K562 (cell line): ENCODE measurements at regions not wholly inside any gene's neighbourhood (a gene's known extent, or its start where the extent isn't known, plus 50 kb on each side); places are given as distances from the start of the nearest gene placed in this dataset.

ENCODE experiments used
- ATAC-seq: fragments of 200-7000 bp; cut with Tn5 transposase; 3 replicates; pipeline ENCODE4 v1.9.1; 2020; ENCODE audit warnings: moderate library complexity
- BruUV-seq: library from RNA; stranded (reverse); fragments of 400-500 nt; replicated peaks from 2 replicates; lab custom pipeline; 2021; lab: Mats Ljungman, UMichigan
- CTCF ChIA-PET: fragments of 300-600 bp; formaldehyde crosslinking; extraction: SDS; loops from one replicate; lab custom pipeline; 2021; ENCODE audit warnings: low intra/inter-chr PET ratio; lab: Yijun Ruan, JAX
- POLR2A ChIA-PET: fragments of 300-600, 350-650 bp; sonication (Branson Sonifier 250); formaldehyde crosslinking; extraction: SDS; loops from one replicate; lab custom pipeline; 2021; ENCODE audit warnings: antibody characterized with exemption, inconsistent platforms; lab: Yijun Ruan, JAX
- DNase-seq, 4 experiments: peaks; one replicate each; pipeline versions ENCODE4 v3.0.0 to v3.0.0-alpha.2; 2011 to 2018; ENCODE audit warnings: low spot score in 3 of 4, mixed read lengths in 3 of 4; ENCODE audit errors: extremely low read depth in 1 of 4
- FAIRE-seq: peaks from 2 replicates; lab custom pipeline; 2011; peaks lifted over from hg19 to GRCh38; lab: Jason Lieb, UNC
- H2AFZ ChIP-seq: 2 replicates; pipeline ENCODE4 v1.6.0; 2011; ENCODE audit warnings: low read depth, low read length, control low read depth, inconsistent platforms
- H3K27ac ChIP-seq: fragments of 200-600 bp; 3 replicates; pipeline ENCODE4 v1.8.0; 2011; ENCODE audit warnings: low read depth, mild to moderate bottlenecking, control low read depth, inconsistent platforms, low read length, moderate library complexity, mixed read lengths; ENCODE audit errors: extremely low read depth
- H3K27me3 ChIP-seq, 2 experiments: fragments of 300-600 bp in 1 of 2; 2 replicates in 1 of 2; 3 replicates in 1 of 2; pipeline versions ENCODE4 v1.6.0 to v1.8.0; 2011; ENCODE audit warnings: inconsistent platforms in 2 of 2, low read length in 2 of 2, mild to moderate bottlenecking in 1 of 2, mixed read lengths in 1 of 2, moderate library complexity in 1 of 2; ENCODE audit not compliant: control insufficient read depth in 2 of 2, insufficient read depth in 2 of 2
- H3K36me3 ChIP-seq: fragments of 300-600 bp; 3 replicates; pipeline ENCODE4 v1.8.0; 2011; ENCODE audit warnings: mild to moderate bottlenecking, low read length, inconsistent platforms; ENCODE audit not compliant: control insufficient read depth, insufficient read depth
- H3K4me1 ChIP-seq, 2 experiments: fragments of 200-600 bp in 1 of 2; replicated peaks in 1 of 2; 2 replicates in 1 of 2; 3 replicates in 1 of 2; pipeline versions ENCODE4 v1.5.1 to v1.8.0; 2011; ENCODE audit warnings: inconsistent platforms in 2 of 2, low read length in 2 of 2, mild to moderate bottlenecking in 1 of 2, mixed read lengths in 1 of 2, moderate library complexity in 1 of 2; ENCODE audit not compliant: control insufficient read depth in 2 of 2, insufficient read depth in 2 of 2
- H3K4me2 ChIP-seq: 2 replicates; pipeline ENCODE4 v1.6.1; 2011; ENCODE audit warnings: low read length, control low read depth, inconsistent platforms, mixed read lengths; ENCODE audit not compliant: insufficient read depth
- H3K4me3 ChIP-seq: fragments of 200-600 bp; sonication (generic), shearing (Covaris generic); 2 replicates; pipeline ENCODE4 v1.5.1; 2016; ENCODE audit warnings: control low read depth, inconsistent platforms
- H3K79me2 ChIP-seq: fragments of 200-600 bp; 3 replicates; pipeline ENCODE4 v1.8.0; 2011; ENCODE audit warnings: low read length, inconsistent platforms; ENCODE audit not compliant: control insufficient read depth, insufficient read depth
- H3K9ac ChIP-seq, 2 experiments: 2 replicates each; pipeline versions ENCODE4 v1.6.0 to v1.6.1; 2011; ENCODE audit warnings: low read depth in 2 of 2, low read length in 2 of 2, control low read depth in 1 of 2, inconsistent platforms in 1 of 2, mild to moderate bottlenecking in 1 of 2, mixed read lengths in 1 of 2; ENCODE audit not compliant: insufficient read depth in 1 of 2
- H3K9me1 ChIP-seq: one replicate; pipeline ENCODE4 v1.6.0; 2011; ENCODE audit warnings: inconsistent platforms, mild to moderate bottlenecking, low read length, moderate library complexity; ENCODE audit not compliant: control insufficient read depth, insufficient read depth
- H3K9me3 ChIP-seq: replicated peaks from 2 replicates; pipeline ENCODE4 v1.5.1; 2011; ENCODE audit warnings: low read depth, low read length, inconsistent platforms; ENCODE audit not compliant: control insufficient read depth, insufficient read depth
- H4K20me1 ChIP-seq: replicated peaks from 2 replicates; pipeline ENCODE4 v1.6.1; 2011; ENCODE audit warnings: low read length, inconsistent platforms, mixed read lengths; ENCODE audit not compliant: control insufficient read depth, insufficient read depth
- EP300 ChIP-seq: IDR thresholded peaks from 2 replicates; pipeline ENCODE4 v1.6.1; 2012; ENCODE audit warnings: low read length, improper control_type of control experiment
- ETS2 ChIP-seq: IDR thresholded peaks from 2 replicates; pipeline ENCODE4 v1.6.1; 2016; ENCODE audit warnings: borderline replicate concordance, missing genetic modification characterization, mild to moderate bottlenecking, moderate library complexity, missing compliant biosample characterization; ENCODE audit not compliant: poor library complexity, severe bottlenecking
- FIP1L1 ChIP-seq: fragments of 200-400 bp; formaldehyde crosslinking; IDR thresholded peaks from 2 replicates; pipeline ENCODE4 v1.6.1; 2018; ENCODE audit warnings: mild to moderate bottlenecking, low read depth, low read length; ENCODE audit not compliant: poor library complexity, severe bottlenecking
- HDAC8 ChIP-seq: fragments of 450-650 bp; IDR thresholded peaks from 2 replicates; pipeline ENCODE4 v1.6.1; 2016; ENCODE audit warnings: mild to moderate bottlenecking, missing genetic modification characterization, moderate library complexity, missing compliant biosample characterization
- HDGF ChIP-seq: fragments of 450-650 bp; IDR thresholded peaks from 2 replicates; pipeline ENCODE4 v1.6.1; 2016
- PHB2 ChIP-seq: fragments of 450-650 bp; IDR thresholded peaks from 2 replicates; pipeline ENCODE4 v1.6.1; 2017; ENCODE audit warnings: low read depth
- RBM25 ChIP-seq: fragments of 200-400 bp; formaldehyde crosslinking; IDR thresholded peaks from 2 replicates; pipeline ENCODE4 v1.6.1; 2018; ENCODE audit warnings: low read length, low read depth, moderate library complexity; ENCODE audit not compliant: severe bottlenecking
- SAFB ChIP-seq: fragments of 200-400 bp; formaldehyde crosslinking; IDR thresholded peaks from 2 replicates; pipeline ENCODE4 v1.6.1; 2017; ENCODE audit warnings: low read depth, low read length, borderline replicate concordance
- ZNF551 ChIP-seq: fragments of 250-450 bp; sonication (Bioruptor Pico); IDR thresholded peaks from 2 replicates; pipeline ENCODE4 v1.5.0; 2021; ENCODE audit warnings: mild to moderate bottlenecking, moderate library complexity
- WGBS: fragments of 100-300 bp; shearing (Covaris generic); methylation state at CpG from one replicate; pipeline ENCODE4 v1.1.6; 2016; ENCODE audit warnings: low coverage, mixed read lengths; ENCODE audit not compliant: insufficient coverage; ENCODE audit errors: missing lambda C conversion rate; 5-methylcytosine and 5-hydroxymethylcytosine counted together
- in situ Hi-C: fragments of 300-500 bp; cut with MboI; formaldehyde crosslinking; loops from 4 replicates; pipeline ENCODE4 v1.15.0; 2018; ENCODE audit warnings: inconsistent platforms, mixed read lengths
- intact Hi-C: fragments of 100-400 bp; cut with micrococcal nuclease; formaldehyde crosslinking; loops from 2 replicates; pipeline ENCODE4 v1.14.2; 2022
- TF ChIP-seq, protein P1 (sequence below): sonication (generic); formaldehyde crosslinking; IDR thresholded peaks from 2 replicates; pipeline ENCODE4 v1.8.0; 2022; ENCODE audit warnings: mild to moderate bottlenecking, missing genetic modification reagents
- TF ChIP-seq, protein P2 (sequence below): fragments of 450-650 bp; formaldehyde crosslinking; IDR thresholded peaks from 2 replicates; pipeline ENCODE4 v1.4.0; 2020; ENCODE audit warnings: mild to moderate bottlenecking, mixed read lengths
- TF ChIP-seq, protein P3 (sequence below), 2 experiments: fragments of 450-650 bp; IDR thresholded peaks; 2 replicates each; pipeline ENCODE4 v1.6.1; 2016

GRCh38 chr15:87564681-87565080 lies 691.9 kb downstream of the NTRK3 start:
- H3K79me2 ChIP-seq: no peaks in the 10 kb centered on the region
- H2AFZ ChIP-seq: no peak overlapping the region
- no peak for FAIRE-seq
- no peaks in the 10 kb centered on the region for H3K27me3 ChIP-seq
- 50% methylated on average over 3 of the region's 3 CpGs for WGBS
- CTCF ChIA-PET: no interaction called here
- no TSS peak for BruUV-seq
- no peak for TF ChIP-seq EP300
- no peak for TF ChIP-seq HDGF
- no peak for TF ChIP-seq ZNF551 (CRISPR knock-in tag)
- TF ChIP-seq FIP1L1: no peak
- TF ChIP-seq, protein P1, sequence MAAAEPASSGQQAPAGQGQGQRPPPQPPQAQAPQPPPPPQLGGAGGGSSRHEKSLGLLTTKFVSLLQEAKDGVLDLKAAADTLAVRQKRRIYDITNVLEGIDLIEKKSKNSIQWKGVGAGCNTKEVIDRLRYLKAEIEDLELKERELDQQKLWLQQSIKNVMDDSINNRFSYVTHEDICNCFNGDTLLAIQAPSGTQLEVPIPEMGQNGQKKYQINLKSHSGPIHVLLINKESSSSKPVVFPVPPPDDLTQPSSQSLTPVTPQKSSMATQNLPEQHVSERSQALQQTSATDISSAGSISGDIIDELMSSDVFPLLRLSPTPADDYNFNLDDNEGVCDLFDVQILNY (CRISPR knock-in tag): no peak
- no peak for TF ChIP-seq SAFB
- no peak for TF ChIP-seq ETS2 (tag)
- TF ChIP-seq, protein P2, sequence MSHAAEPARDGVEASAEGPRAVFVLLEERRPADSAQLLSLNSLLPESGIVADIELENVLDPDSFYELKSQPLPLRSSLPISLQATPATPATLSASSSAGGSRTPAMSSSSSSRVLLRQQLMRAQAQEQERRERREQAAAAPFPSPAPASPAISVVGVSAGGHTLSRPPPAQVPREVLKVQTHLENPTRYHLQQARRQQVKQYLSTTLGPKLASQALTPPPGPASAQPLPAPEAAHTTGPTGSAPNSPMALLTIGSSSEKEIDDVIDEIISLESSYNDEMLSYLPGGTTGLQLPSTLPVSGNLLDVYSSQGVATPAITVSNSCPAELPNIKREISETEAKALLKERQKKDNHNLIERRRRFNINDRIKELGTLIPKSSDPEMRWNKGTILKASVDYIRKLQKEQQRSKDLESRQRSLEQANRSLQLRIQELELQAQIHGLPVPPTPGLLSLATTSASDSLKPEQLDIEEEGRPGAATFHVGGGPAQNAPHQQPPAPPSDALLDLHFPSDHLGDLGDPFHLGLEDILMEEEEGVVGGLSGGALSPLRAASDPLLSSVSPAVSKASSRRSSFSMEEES (CRISPR knock-in tag): no peak
- TF ChIP-seq, protein P3, sequence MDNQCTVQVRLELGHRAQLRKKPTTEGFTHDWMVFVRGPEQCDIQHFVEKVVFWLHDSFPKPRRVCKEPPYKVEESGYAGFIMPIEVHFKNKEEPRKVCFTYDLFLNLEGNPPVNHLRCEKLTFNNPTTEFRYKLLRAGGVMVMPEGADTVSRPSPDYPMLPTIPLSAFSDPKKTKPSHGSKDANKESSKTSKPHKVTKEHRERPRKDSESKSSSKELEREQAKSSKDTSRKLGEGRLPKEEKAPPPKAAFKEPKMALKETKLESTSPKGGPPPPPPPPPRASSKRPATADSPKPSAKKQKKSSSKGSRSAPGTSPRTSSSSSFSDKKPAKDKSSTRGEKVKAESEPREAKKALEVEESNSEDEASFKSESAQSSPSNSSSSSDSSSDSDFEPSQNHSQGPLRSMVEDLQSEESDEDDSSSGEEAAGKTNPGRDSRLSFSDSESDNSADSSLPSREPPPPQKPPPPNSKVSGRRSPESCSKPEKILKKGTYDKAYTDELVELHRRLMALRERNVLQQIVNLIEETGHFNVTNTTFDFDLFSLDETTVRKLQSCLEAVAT (IDR thresholded peaks at IDR 0.05): no peak
- no peak for TF ChIP-seq PHB2
- no peak for TF ChIP-seq HDAC8 (tag)
- no peak for TF ChIP-seq RBM25
- POLR2A ChIA-PET: no interaction called here
- H3K4me1 ChIP-seq: no peaks in the 10 kb centered on the region
- no peak for DNase-seq
- no peaks in the 10 kb centered on the region for H3K9me1 ChIP-seq
- ATAC-seq: no peak
- no peaks in the 10 kb centered on the region for H3K9me3 ChIP-seq
- H3K36me3 ChIP-seq: peaks cover 6% of the 10 kb centered on the region
- H4K20me1 ChIP-seq: no peaks in the 10 kb centered on the region
- H3K4me3 ChIP-seq: no peak overlapping the region
- no peak overlapping the region for H3K27ac ChIP-seq
- H3K9ac ChIP-seq: no peak overlapping the region
- intact Hi-C loops: no loop called here
- in situ Hi-C loops: no loop called here
- H3K4me2 ChIP-seq: no peak overlapping the region
